IPS-NIHi7 (cell line): ENCODE measurements at regions not wholly inside any gene's neighbourhood (a gene's known extent, or its start where the extent isn't known, plus 50 kb on each side); places are given as distances from the start of the nearest gene placed in this dataset.
"Not testable (repeated sequence)": the region's sequence is repeated elsewhere in the genome, so short reads cannot be mapped to it uniquely, and the experiment has no call there.

Experiments
- DNase-seq: peaks from one replicate; pipeline ENCODE4 v3.0.0; 2012; ENCODE audit warnings: mixed read lengths; ENCODE audit errors: extremely low spot score

DNA sequence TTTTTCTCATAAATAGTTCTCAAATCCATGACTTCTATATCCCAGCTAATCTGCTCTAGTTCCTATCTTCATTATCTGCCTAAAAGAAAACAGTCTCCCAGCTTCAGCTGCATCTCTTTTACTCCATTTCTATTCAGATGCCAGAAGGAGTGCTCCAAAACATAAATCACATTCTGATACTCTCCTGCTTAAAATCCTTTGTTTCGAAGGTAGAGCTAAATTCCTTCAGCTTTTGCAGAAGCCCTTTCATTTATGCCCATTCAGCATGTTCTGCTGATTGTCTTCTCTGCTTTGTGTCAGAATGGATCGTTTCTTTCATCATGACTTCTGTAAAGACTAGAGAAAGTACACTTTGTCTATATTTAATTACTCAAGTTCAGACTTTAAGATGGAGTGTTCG is 440.1 kb upstream of the SMIM31 start:
- DNase-seq = no peak

- DNase-seq = no peak
These were observed 435.6 kb upstream of the SMIM31 start for GRCh38 chr4:164318350-164318749.

GRCh38 chr4:164319688-164320087 is 434.2 kb upstream of the SMIM31 start:
- no peak for DNase-seq

DNA sequence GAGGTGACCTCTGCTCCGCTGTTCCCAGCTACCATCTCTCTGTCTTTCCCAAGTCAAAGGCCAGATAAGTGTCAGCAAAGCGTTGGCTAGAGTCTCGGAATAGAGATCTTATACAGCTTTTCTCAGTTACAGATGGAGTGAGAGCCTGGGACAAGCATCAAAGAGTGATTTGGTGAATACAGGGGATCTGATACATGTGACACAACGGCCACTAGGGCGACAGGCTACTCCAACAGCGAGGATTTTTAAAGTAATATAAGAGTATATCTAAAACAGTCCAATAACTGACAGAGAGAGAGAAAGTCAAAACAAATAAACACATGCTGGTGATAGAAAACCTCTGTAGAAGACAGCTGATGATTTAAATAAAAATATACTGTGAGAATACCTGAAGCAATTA is 433.1 kb upstream of the SMIM31 start:
- DNase-seq = no peak

GRCh38 chr4:164326056-164326455 is 427.9 kb upstream of the SMIM31 start:
- no peak for DNase-seq

DNA sequence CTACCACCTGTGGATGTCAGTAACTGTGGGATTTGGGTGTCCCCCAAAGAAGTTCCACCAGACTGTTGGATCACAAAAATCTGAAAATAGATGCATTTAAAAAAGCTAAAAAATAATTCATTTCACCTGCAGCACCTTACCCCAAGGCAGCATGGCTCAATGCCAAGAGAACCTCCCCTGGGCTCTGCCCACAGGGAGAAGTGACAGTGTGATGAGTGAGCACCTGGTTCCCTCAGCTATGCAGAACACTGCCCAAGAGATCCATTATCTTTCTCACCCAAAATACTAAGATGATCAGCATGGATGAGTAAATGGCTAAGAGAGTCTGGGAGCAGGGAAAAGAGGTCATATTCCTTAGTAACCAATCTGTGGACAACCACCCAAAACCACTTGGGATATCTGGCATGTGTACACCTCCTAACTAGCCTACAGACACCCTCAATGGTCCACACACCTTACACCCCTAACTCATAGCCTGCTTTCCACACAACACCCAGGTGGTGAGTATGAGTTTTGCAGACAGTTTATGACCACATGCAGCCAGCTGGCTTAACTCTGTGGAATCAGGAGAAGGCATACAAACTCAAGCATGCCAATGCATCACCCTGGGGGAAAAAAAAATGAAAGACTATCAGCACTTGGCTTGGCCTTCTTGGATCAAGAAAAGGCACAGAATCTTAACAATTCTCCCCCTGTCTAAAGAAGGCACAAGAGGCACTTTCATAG is 416.5 kb upstream of the SMIM31 start:
- DNase-seq = no peak

GRCh38 chr4:164343472-164343976 is 410.4 kb upstream of the SMIM31 start:
- DNase-seq = no peak

DNA sequence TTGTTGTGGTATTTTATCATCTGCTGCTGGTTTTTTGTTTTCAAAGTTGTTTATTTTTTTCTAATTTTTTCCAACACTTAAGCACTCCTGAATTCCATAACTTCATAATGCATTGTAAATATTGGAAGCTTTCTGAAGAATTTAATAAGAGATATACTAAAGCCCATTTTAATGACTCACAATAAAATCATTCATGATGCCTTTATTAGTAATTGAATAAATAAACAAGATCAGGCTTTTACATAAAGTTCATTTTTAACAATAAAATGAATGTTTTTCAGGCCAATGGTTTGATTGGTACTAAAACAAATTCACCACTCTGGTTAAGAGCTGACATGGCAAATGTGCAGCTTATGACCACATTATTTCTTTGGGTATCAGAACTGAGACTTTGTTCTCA is 408.2 kb upstream of the SMIM31 start:
- DNase-seq = no peak

DNA sequence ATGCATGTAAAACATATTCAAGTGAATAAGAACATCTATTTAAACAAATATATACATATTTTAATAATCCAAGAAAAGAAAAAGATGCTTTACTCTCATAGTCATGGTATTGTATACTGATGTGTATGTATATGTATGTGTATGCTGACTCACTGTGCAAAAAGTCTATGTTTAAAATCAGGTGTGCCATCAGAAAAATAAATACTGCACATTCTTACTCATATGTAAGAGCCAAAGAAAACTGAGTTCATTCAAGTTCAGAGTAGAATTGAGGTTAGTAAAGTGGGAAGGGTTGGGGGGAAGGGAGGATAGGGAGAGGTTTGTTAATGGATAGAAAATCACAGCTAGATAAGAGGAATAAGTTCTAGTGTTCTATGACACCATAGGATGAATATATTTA is 403.9 kb upstream of the SMIM31 start:
- DNase-seq = no peak

GRCh38 chr4:164350716-164351115 is 403.2 kb upstream of the SMIM31 start:
- DNase-seq = not testable (repeated sequence)

DNA sequence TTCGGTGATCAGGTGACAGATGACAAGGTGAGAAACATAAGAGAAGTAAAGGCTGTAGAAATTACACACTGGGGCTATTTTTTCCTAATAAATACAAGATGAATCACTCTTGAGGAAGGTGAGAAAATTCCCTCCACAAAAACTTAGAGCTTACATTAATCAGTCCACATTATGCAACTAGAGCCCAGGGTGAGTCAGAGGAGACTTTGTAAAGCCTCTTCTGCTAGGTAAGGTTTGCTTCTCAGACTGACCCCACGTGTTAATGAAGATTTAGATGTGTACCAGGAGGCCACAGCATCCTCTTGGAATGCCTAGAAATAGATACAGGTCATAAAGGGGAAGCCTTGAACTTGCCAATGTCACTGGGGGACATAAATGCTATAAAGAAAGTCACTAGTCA is 396.0 kb upstream of the SMIM31 start:
- no peak for DNase-seq

DNA sequence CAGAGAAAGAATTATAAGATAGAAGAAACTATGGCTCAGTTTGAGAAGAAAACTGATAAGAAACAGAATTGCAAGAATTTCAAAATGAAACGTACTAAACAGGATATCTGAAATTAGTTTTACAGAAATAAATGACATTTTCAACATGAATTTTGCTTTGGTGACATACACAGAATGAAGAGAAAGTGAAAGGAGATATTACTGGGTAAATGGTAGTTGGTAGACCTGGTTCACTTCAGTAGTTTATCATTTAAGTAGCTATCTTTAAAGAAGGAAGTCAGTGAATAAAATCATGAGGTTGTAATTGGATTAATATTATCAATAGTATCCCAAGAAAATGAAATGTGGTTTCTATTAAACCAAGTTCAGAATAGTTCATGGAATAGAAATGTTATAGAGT is 395.5 kb upstream of the SMIM31 start:
- no peak for DNase-seq

GRCh38 chr4:164359881-164360280 is 394.1 kb upstream of the SMIM31 start:
- no peak for DNase-seq

- no peak for DNase-seq
These were observed 385.0 kb upstream of the SMIM31 start for GRCh38 chr4:164368894-164369293.

- DNase-seq = no peak
These were observed 380.9 kb upstream of the SMIM31 start for GRCh38 chr4:164373021-164373420.

DNA sequence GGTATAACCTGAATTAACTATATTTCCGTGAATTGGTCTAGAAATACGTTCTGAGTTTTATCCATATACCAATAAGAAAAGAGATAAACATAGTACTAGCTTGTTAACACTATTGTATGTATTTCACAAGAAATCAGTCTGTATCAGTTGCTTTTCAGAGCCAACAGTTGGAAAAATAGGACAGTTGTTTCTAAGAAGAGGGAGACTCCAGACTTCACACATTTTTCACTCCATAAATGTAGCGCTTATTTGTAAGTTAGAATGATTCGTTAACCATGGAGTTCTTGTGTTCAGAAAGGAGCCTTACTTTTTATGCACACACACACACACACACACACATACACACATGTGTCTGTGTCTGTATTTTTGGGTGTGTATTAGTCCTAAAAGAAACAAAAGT is 376.7 kb upstream of the SMIM31 start:
- no peak for DNase-seq

- DNase-seq = no peak
These were observed 375.6 kb upstream of the SMIM31 start for GRCh38 chr4:164378361-164378760.

DNA sequence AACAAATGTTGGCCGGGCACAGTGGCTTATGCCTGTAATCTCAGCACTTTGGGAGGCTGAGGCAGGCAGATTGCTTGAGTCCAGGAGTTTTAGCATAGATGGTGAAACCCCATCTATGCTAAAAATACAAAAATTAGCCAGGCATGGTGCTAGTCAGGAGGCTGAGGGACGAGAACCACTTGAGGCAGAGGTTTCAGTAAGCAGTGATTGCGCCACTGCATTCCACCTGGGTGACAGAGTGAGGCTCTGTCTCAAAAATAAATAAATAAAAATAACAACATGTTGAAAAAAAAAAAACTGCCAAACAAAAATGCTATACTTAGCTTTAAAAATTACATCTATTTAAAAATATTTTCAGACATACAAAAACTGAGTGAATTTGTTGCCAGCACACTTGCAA is 374.2 kb upstream of the SMIM31 start:
- DNase-seq = no peak

DNA sequence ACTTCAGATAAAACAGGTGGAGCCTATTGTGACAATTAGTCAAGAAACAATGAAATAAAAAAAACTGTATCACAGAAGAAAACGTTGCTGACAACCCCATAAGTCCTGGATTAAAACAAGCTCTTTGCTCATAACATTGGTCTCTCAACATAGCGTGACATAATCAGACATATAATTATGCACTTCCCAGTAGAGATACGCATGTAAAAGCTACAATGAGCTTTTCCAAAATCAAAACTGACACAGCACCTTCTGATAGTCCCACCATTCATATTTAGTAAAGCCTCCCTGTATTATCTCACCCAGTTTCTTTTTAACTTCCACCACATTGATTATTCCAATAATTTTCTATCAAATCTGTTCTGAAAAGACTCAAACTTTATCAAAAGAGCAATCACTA is 372.1 kb upstream of the SMIM31 start:
- DNase-seq = no peak

DNA sequence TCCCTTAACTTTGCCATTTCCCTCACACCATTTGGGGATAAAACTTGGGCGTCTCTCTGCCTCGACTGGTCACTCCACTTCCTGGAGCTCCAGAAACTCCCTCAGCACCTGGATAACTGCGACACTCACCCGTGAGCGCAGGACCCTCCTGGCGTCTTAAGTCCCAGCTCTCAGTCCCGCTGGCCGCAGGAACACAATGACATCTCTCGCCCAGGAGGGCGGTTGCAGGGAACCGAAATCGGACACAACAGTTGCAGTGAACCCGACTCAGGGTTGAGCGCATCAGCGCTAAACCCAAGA is 370.9 kb upstream of the SMIM31 start:
- DNase-seq = peak; percentile 28

- peak; percentile 34 for DNase-seq
These were observed 370.3 kb upstream of the SMIM31 start for GRCh38 chr4:164383358-164384220.

DNA sequence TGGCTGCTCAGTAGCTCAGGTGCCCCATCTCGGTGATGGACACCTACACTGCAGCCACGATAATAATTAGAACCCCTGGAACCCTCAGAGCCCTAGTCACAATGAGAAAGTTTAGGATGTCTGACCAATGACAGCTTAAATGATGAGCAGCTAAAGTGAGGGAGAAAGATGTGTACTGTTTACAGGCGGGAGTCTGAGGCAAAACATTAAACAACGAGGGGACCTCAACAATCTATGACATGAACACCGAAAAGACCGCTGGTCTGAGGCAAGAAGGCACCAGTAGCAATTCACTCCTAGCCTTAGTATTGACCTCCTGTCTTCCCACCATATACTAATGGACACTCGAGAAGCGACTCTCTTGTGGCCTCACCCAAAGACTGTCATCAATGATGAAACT is 369.5 kb upstream of the SMIM31 start:
- DNase-seq = no peak

- peak; percentile 12 for DNase-seq
These were observed 357.5 kb upstream of the SMIM31 start for GRCh38 chr4:164396439-164396838.
